Muscle of arm (tissue), 1 donor: ENCODE measurements at regions not wholly inside any gene's neighbourhood (a gene's known extent, or its start where the extent isn't known, plus 50 kb on each side); places are given as distances from the start of the nearest gene placed in this dataset.
A peak's percentile ranks its signal among the peaks of the same experiment; 100 is the strongest.
"Not testable (repeated sequence)": the region's sequence is repeated elsewhere in the genome, so short reads cannot be mapped to it uniquely, and the experiment has no call there.

Experiments used
- DNase-seq: peaks from one replicate; pipeline ENCODE4 v3.0.0-alpha.2; 2013

DNA sequence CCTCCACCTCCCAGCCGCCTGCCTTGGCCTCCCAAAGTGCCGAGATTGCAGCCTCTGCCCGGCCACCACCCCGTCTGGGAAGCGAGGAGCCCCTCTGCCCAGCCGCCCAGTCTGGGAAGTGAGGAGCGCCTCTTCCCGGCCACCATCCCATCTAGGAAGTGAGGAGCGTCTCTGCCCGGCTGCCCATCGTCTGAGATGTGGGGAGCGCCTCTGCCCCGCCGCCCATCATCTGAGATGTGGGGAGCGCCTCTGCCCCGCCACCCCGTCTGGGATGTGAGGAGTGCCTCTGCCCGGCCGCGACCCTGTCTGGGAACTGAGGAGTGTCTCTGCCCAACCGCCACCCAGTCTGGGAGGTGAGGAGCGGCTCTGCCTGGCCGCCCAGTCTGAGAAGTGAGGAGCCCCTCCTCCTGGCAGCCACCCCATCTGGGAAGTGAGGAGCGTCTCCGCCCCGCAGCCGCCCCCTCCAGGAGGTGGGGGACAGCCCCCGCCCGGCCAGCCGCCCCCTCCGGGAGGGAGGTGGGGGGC is 296.3 kb downstream of the HNRNPD start:
- not testable (repeated sequence) for DNase-seq

DNA sequence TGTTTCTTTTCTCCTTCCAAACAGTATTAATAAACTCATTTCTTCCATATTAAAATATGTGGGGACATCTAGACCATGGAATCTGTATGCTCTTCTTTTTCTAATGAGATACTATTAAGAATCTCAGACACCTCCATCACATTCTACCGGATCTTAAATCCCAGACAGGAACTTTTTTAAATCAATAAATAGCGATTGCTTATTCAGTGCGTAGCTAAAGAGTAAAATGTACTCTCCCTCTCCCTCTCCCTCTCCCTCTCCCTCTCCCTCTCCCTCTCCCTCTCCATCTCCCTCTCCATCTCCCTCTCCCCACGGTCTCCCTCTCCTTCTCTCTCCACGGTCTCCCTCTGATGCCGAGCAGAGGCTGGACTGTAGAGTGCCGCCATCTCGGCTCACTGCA is 297.0 kb downstream of the HNRNPD start:
- DNase-seq, result no peak

DNA sequence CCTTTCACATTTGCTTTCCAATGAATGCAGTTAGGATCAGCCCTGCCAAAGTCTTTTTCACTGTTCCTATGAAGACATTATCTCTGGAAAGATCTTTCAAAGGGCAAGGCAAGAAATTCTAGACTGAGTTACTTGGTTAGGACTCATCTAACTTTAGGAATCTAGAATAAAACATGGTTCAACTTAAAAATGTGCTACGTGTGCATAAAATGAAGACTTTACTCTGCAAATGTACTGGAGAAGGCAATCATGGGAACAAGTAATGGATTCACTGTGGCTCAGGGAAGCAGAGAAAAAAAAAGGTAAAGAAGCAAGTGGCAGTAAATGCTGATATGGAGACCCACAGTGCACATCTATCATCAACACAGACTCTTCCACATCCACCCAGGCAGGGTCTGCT is 297.4 kb downstream of the HNRNPD start:
- DNase-seq, result no peak

DNA sequence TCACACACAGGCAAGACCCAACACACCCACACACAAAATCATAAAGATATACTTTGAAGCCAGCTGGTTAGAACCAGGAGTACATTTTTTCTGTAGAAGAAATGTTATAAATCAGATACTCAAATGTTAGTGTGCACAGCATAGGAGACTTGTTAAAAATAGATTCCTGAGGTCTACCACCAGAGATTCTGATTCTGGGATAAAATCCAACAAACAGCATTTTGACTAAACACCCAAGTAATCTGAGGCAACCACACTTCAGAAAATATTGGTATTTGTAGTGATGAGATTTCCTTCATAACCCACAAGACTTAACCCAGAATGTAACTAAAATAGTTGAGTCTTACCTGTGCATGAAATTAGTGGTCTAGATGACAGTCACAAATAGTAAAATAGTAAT is 301.8 kb downstream of the HNRNPD start:
- no peak for DNase-seq

DNA sequence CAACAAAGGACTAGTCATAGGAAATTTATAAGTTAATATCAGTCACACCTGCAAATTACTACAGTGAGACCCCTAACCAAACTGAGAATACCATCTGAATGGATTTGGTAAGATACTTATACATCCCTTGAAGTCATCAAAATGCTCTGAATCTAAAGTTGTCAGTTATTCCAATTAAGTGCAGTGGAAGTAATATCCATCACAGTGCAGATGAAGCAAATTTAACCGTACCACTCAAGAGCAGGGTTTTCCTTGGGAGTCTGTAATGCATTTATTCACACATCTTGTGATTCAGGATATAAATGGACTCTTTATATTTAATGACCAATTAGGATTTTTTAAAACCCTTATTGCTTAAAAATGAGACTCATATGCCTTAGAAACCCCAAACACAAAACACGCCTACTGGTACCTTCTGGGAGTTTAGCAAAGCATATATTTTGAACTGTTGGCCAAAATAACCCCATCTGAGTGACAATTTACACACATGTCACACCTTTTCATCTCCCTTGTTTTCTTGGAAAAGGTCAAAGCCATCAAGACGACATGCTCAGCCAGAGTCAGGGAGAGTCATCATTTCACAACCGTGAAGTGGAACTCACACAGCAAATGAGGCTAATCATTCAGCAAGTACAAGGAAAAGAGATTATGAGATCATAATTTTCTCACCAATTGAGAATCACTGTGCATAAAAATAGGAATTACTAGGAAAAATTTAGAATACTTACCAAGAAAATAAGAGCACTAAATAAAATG is 303.7 kb downstream of the HNRNPD start:
- DNase-seq, result no peak

DNA sequence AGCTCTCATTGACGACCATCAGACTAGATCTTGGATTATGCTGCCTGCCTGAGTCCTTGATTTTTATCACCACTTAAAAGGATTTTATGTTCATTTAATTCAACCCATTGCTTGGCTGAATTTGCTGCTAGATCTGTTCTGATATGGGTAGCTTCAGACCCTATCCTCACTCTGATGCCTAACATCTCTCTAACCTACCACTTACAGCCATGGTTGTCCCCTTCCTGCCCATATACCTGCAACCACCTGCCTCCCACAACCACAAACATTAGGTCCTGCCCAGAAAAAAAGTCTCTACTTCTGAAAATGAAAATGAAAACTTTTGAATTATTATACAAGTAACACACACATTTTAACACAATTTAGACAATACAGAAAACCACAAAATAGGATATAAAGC is 310.8 kb downstream of the HNRNPD start:
- no peak for DNase-seq

DNA sequence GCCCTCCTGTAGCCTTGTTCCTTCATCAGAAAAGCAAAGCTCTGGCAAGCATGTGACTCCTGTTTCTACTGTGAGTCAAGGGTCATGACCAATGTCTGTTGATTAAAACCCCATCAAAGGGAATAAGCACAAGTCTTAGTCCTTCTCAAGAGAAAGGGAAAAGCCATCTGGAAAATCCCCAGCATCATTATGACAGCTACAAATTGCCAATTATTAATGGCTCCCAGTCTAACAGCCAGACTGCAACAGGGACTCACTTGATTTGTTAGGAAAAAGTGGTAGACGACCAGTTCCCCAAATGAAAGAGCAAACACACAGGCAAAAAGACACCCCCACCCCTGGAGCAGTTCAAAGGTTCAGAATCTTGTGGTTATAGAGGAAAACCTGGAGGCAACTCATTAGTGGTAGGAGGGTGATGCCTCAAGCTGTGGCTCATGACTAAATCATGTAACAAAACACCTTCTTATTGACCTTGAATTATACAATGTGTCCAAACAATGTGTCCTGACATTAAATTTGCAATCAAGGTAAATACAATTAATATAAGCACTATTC is 315.7 kb downstream of the HNRNPD start:
- no peak for DNase-seq

DNA sequence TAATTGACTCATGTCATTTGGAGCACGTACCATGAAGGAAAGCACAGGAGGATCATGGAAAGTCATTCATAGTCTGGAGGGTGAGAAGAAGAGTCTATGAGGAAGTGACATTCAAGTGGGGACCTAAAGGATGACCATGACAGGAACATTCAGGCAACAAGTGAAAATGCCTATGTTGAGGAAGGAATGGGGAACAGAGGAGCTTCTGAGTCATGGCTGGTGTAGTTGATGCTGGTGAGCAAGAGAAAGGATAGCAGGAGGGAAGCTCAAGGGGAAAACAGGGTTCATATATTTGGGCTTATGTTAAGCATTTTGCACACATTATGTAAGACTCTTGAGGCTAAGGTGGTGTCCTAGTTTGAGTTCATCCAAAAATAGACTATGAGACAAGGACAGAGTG is 318.6 kb downstream of the HNRNPD start:
- DNase-seq, result no peak

DNA sequence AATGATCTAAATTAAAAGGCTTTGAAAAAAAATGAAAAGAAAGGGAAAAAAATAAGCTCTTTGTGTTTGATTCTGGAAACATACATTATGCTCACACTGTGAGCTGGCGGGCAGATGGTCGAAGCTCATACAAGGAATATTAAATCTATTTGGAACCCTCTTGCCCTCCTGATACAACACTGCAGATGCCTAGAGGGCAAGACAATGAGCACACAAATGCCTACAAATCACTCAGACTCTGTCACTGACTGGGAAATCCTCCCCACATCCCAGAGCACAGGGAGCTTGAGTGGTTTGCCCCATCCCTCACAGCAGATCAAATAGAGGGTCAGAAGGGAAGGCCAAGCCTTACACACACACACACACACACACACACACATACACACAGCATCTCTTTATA is 320.4 kb downstream of the HNRNPD start:
- DNase-seq, result no peak

DNA sequence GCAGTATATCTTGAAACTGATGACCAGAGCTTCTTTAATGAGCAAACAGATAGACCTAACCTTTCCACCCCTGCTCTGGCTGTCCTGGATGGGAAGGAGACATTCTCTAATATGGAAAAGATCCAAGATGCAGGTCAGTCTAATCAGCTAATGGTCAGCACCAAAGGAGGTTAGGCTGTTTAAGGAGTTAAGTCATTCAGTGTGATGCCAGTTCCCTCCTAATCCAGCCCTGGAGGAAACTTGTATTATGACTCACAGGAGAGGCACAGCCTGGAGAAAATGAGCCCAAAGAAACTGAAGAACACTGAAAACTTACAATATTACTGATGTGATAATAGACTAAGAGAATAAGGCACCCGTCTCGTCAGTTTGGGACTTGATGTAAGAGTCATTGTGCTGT is 323.0 kb downstream of the HNRNPD start:
- DNase-seq, result no peak

DNA sequence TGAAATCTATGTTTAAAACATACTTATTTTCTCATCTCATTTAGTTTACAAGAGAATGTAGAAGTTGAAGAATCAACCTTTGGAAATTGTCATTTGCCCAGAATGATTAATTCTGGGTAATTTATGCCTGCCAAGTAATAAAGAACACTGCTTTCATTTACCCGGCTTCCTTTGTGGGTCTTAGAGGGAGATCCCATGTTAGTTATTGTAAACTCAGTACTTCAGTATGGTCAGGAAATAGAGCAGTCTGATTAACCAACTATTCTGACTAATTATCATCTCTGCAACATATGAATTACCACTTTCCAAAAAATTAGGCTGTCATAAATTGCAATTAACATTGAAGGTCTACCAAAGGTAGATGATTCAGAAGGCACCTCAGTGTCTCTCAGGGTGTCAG is 324.5 kb downstream of the HNRNPD start:
- no peak for DNase-seq

DNA sequence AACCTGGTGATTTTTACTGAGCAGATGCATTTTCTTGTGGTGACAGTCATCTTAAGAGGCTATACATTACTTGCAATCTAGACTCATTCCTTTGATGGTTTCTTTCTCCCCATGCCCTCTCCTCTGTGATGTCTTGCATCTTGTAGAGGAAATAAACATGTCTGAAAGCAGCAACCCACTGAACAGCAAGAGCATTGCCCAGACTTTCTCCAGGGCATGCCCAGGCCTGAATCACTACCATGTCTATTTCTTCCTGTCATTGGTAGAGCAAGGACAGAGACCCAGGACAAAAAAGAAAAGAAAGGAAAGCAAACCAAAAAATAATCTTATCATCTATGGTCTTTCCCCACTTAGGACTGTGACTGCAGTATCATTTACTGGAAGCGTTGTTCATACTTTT is 326.1 kb downstream of the HNRNPD start:
- no peak for DNase-seq

DNA sequence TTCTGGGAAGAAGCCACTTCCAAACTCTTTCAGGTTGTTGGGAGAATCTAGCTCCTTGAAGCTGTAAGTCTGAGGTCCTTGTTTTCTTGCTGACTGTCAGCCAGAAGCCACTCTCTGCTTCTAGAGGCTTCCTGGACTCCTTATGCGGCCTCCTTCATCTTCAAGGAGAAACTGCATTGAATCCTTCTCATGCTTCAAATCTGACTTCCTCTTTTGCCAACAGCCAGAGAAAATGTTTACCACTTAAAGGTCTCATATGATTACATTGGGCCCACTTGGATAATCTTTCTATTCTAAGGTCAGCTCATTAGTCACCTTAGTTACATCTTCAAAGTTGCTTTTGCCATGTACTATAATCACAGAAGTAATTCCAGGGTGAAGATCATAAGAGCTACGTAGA is 327.0 kb downstream of the HNRNPD start:
- DNase-seq, result no peak

DNA sequence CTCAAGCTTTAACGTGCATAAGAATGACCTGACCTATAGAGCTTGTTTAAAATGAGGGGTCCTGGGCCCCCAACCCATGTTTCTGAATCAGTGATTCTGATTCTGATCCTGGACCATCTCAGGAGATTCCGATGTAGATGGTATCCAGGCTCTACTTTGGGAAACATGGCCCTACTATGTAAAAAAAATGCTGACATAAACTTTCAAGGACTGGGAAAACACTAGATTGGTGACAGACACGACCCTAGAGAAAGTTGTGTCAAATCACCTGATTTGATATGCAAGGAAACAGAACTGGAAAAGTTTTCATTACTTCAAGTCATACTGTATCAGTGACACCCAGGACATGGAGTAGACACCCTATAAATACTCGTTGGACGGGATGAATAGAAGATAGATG is 328.5 kb downstream of the HNRNPD start:
- DNase-seq, result no peak

DNA sequence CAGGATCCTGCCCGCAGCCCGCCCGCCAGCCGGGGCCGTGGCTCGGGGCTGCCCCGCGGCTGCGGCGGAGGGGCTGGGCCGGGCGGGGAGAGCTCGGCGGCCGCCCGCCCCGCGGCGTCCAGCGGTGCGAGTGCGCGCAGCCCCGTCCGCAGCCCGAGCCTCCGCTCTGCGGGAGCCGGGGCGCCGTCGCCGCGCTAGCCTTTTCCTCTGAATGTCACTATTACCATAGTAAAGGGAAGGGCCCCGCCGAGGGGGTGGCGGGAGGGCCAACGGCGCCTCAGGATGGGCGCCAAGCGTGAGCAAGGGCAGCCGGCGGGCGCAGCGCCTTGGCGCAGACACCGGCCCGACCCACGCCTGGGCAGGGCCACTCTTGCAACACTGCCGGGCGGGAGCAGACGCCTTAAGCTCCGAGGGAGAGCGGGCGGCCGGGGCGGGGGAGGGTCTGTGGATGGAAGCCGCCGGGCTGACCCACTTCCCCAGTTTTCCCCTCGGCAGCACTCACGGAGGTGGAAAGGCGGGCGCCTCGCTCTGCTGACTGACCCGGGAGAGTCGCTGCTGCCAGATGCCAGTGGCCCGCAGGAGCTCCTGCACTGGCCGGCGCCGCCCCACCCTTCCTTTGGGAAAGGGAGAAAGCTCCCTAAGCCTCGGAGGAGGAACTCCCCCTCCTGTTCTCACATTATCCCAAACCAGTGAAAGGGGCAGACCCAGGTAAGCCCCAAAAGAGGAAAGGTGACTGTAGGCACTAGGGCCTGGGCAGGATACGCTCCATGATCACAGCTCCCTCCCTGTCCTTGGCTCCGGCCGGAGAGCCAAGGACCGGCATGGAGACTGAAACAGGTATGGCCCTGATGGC is 329.4 kb downstream of the HNRNPD start:
- peak; percentile 38 for DNase-seq

DNA sequence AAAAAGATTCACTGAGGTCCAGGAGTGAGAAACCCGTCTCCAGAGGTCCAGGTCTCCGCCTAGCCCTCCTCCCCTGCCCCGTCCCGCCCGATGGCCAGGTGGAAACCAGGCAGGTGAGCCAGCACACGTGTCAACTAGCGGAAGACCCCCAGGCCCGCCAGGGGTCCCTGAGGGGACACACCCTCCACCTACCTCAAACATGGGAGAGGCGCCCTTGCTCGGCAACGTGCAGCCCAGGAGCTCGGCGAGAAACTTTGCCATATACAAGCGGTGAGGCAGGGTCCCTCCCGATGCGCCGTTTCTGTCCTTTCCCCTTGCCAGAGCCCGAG is 330.0 kb downstream of the HNRNPD start:
- no peak for DNase-seq

DNA sequence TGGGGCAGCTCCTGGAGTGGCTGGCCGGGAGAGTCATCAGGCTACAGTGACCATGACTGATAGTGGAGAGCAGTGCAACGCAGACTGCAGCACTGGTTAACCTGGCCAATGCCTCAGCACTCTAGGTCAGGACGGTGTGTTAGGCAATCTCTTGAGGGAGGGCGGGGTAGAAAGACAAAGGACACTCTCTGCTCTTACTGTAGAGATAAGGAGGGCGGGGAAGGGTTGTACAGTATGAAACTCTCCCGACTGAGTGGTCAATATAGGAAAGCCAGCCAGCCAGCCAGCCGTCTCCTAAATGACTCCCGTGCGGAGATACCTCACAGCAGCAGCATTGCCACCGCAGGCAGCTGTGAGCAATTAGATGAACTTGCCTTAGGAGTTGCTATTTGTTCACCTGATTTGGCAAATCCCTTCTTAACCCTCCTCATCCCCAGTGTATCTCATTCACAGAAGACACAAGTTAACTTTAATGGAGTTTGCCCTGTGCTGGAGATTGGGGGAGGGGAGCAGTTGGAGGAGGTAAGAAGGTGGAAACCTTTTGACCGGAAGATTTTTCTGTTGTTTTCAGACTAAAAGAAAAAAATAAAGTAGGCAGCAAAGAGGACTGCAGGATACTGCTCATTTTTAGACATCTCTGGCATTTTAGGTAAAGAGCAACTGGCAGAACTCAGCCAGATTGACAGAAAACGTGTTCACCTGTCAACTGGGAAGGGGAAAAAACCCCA is 330.5 kb downstream of the HNRNPD start:
- DNase-seq, result no peak

DNA sequence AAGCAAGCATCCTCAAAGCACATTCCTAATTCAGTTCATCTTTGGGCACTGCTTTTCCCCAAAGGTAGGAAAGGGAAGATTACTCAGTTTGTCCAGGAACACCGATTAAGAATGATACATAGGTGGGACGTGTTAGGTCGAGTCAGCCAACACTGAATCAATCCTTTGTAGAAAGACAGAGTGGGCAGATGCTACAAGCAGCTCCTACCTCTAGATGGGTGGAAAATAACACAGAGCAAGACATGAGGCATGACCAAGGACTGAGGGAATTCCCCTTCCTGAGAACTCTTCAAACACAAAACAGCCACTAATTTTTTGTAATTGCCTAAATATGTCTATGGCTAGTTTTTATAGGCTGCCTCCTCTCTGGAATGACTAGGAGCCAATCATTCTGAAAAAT is 331.7 kb downstream of the HNRNPD start:
- DNase-seq, result no peak

DNA sequence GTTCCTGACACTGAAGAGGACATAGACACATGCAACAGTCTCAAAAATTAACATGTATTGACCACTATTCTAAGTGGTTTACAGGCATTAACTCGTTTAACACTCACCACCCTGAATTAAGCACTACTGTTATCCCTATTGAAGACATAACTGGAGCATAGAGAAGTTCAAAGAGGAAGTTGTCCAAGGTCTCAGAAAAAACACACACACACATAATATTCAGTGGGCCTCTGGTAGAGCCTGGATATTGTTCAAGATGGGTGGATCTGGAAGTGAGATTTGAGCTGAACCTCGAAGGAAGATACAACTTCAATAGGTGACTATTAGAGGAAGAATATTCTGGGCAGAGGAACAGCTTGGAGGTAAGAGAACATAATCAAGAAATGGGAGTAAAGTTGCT is 334.9 kb downstream of the HNRNPD start:
- DNase-seq, result no peak

DNA sequence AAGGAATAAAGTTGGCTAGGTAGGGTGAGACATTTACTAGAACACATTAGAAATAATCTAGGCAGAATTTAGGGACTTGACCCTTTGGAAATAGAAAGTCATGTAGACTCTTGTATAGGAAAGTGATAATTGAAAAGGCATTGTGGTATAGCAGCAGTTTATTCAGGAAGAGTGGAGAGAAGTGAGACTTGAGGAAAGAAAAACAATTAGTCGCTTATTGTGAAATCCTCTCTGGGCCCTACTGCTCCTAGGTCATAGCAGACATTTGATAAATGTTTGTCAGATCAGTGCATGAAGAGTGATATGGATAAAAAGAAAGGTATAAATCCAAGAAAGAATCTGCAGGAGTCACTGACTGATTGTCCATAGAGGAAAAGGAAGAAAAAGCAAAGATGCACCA is 337.6 kb downstream of the HNRNPD start:
- no peak for DNase-seq

DNA sequence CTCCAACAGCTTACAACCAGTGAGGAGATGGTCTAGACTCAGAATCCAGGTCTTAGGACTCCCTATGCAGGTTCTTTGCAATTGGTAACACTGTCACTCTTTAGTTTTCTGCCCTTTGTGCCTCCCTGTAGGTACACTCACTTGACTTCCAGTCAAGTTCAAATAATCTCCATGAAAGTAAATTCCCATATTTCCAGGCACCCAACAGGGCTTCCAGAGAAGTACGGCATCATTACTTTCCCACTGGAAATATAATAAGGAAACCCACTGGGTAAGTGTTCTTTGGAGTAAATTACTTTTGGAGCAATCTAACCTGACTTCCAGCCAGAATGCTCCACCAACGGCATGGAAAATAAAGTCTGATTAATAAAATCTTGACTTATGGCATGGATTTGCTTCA is 338.9 kb downstream of the HNRNPD start:
- no peak for DNase-seq

DNA sequence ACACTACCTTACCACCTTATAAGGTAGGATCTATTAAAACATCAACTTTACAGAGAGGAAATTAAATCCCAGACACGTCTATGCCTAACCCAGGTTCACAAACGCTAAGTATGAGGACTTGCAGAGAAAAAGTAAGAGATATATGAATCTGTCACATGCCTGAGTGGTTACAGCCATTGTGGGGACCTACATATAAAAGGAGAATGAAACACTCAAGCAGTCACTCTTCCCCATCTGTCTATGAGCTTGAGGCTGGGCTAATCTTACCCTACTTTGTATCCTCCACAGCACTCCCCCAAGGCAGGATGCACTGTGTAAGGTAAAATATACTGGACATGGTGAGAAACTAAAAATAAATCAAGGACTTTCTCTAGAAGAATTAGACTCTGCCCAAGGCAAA is 339.9 kb downstream of the HNRNPD start:
- DNase-seq, result no peak
